Gastrocnemius medialis (tissue), 4 donors: ENCODE measurements at regions not wholly inside any gene's neighbourhood (a gene's known extent, or its start where the extent isn't known, plus 50 kb on each side); places are given as distances from the start of the nearest gene placed in this dataset.

Experiments
- POLR2A ChIP-seq, 2 donors: fragments of 450-650 bp; IDR thresholded peaks; one replicate each; pipeline ENCODE4 v1.6.1; 2017; ENCODE audit warnings: antibody characterized with exemption in 2 of 2, mild to moderate bottlenecking in 2 of 2, moderate library complexity in 2 of 2
- TF ChIP-seq, protein P1 (sequence below), 5 experiments: fragments of 450-650 bp in 3 of 5; fragments of 200-600 bp in 2 of 5; sonication (generic) in 2 of 5; IDR thresholded peaks in 4 of 5; conservative IDR thresholded peaks in 1 of 5; 1 replicate in 4 of 5; 2 replicates in 1 of 5; pipeline ENCODE4 v1.5.1; 2016 to 2019; ENCODE audit warnings: antibody characterized with exemption in 5 of 5, mild to moderate bottlenecking in 3 of 5, moderate library complexity in 3 of 5

DNA sequence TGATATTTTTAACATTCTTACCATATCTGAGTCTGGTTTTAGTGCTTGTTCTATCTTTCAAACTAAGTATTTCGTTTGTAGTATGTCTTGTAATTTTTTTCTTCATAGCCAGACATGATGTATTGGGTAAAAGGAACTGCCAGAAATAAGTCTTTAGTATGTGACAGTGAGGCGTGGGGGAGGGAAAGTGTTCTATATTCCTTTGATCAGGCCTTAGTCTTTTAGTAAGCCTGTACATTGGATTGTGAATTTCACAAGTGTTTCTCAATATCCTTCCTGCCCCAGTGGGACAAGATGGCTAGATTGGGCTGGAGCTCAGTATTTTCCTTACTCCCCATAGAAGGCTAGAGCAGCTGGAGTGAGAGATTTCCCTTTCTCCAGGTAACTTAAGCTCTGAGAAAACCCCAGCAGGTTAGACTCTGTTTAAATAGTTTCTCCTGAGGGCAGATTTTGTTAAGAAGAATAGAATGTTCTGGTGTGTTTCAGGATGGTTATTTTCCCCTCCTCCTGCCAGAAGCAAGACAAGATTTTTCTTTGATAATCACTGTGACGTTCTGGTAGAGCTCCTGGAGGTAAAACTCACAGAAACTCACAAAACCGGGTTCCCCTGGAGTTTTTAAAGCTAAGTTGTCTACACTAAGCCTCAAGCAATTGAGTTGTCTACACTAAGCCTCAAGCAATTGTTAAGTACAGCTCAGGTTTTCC is 140.7 kb upstream of the ARPP21 start:
- TF ChIP-seq, protein P1, sequence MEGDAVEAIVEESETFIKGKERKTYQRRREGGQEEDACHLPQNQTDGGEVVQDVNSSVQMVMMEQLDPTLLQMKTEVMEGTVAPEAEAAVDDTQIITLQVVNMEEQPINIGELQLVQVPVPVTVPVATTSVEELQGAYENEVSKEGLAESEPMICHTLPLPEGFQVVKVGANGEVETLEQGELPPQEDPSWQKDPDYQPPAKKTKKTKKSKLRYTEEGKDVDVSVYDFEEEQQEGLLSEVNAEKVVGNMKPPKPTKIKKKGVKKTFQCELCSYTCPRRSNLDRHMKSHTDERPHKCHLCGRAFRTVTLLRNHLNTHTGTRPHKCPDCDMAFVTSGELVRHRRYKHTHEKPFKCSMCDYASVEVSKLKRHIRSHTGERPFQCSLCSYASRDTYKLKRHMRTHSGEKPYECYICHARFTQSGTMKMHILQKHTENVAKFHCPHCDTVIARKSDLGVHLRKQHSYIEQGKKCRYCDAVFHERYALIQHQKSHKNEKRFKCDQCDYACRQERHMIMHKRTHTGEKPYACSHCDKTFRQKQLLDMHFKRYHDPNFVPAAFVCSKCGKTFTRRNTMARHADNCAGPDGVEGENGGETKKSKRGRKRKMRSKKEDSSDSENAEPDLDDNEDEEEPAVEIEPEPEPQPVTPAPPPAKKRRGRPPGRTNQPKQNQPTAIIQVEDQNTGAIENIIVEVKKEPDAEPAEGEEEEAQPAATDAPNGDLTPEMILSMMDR (IDR thresholded peaks at IDR 0.05 in 4 of 5, conservative IDR thresholded peaks at IDR 0.05 in 1 of 5), result no peak
- TF ChIP-seq POLR2A (IDR thresholded peaks at IDR 0.05), result no peak
